ENCODE measurements at regions not wholly inside any gene's neighbourhood (a gene's known extent, or its start where the extent isn't known, plus 50 kb on each side); places are given as distances from the start of the nearest gene placed in this dataset.
"Not testable (repeated sequence)": the region's sequence is repeated elsewhere in the genome, so short reads cannot be mapped to it uniquely, and the experiment has no call there.

DNA sequence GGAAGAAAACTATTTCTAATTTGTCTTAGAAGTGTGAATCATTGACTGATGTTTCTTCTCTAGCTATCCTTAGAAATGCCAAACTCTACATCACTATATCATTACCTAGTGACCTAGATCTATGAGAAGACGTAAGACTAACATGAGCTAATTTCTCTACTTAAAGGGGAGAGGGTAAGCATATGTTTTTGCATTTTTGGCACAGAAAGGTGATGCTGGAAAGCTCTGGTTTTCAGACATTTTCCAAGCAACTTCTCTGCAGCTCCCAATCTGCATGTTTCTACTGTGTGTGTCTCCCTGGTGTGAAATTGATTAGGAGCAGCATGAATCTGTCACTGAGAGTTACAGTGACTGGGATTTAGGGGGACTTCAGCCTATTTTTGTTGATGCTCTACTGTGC lies 235.2 kb upstream of the LINC00305 start:
- no peak for DNase-seq

DNA sequence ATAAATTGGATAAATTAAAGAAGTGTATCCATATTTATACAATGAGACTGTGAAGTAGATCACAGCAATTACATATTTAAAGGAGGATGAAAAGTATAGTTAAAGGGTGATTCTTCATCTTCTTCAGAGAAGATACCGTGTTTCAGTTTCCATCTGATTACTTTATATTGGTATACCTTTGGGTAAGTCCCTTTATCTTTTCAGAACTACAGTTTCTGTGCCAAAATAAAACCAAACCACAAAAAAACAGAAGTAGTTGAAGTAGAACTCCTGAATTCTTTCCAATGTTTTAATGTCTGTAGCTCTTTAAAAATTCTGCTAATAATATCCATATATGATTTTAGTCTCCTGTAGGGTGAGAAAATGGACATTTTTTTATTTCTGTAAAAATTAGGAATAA lies 231.2 kb upstream of the LINC00305 start:
- DNase-seq, result no peak

DNA sequence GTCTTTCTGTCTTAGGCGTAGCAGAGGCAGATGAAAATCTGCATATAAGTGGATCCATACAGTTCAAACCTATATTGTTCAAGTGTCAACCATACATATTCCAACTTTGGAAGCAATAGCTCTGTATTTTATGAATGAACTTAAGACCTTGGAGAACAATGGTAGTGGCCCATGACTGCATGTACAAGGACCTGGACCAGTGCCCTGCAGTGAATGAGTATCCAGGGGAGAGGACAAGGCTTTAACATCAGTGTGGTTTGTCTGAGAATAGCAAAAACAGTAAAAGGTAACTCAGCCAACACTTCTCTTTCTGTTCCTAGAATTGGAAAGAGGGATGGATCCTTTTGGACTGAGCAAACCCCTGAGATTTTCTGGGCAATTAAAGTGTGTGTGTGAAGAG lies 230.8 kb upstream of the LINC00305 start:
- DNase-seq, result no peak

DNA sequence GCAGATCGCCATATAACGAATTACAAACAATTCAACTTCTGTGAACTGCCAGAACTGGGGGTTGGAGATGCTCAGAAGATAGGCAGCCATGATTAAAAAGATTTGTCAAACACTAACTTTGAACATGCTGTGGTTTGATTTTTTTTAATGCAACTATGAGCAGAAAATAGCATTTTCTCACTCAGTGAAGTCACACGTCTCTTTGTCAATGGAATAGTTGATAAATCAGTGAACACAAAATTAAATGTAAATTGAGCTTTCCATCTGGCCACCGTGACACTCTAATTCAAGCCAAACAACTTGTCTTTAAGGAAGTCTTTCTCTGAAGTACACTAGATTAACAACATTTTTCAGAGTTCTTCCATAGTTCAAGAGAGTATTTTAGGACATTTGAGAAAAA lies 228.6 kb upstream of the LINC00305 start:
- DNase-seq, result no peak

DNA sequence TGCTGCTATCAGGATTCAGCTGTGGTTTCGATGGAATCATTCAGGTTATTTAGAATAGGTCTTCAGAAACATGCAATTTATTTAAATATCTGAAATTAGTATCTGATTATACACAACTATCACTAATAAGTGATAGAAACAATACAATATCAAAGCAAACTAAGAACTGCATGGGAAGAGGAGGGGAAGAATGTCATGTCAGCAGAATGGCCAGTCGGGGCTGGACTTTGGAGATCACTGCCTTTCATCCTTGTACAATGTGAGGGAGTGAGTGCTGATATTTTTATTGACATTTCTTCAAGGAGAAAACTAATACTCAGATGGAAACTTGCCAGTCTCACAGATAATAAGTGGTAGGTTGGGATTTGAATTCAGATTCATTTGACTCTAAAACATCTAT lies 224.0 kb upstream of the LINC00305 start:
- DNase-seq, result no peak

DNA sequence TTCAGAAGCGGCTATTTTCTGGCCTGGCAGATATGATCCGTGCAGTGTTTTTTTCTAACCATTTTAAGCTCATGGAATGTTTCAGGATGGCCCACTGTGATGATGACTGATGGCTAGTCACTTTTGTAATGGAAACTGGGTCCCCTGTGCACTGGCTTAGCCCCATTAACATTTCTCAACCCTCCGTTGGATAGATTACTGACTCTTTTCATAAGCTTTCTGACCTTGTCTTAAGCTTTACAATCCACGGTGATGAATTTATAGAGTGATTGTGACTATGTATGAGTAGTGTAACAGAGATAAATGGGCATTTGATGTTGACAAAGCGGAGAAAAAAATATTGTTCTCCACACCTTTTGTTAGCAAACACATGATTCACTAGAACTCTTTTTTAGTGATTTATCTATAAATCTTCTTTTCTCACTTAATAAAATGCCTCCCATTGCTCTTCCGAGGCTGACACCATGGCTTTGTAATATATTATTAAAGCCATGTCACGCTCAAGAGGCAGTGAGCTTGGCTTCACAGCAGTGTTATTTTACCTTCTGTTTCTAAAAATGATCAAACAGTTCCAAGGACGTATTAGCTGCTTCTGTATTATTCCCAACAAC lies 221.0 kb upstream of the LINC00305 start:
- not testable (repeated sequence) for DNase-seq

DNA sequence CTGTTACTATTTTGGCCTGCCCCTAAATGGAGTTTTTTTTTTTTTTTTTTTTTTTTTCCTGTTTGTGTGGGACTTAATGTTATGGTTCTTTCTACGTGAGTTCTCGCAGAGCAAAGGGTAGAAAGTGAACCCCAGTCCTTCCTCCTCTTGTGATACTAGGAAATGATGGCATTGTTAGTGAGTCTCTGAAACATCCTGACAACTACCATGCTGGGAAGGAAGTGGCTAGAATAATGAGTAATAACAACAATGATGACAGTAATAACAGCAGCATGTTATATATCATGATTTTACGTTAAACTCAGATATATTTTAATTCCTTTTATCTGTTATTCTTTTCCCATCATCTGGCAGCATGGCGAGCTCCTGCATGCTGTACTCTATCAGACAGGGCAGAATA lies 216.2 kb upstream of the LINC00305 start:
- no peak for DNase-seq

DNA sequence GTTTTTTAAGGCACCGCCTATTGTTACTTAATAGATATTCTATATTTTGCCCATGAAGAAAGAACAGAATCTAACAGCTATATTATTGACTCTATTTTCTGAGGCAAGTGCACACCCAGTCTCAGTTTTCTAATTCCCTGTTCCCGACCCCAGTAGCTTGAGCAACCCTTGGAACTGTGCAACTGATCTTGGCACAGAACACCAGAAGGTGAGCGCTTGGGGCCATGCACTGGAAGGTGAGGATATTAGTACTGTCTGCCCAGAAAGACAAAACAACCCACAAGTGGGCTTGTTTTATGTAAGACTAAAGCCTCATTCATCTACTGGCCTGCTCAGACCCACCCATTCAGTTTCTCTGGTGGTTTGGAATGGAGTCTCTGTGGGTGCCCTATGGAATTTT lies 188.8 kb upstream of the LINC00305 start:
- DNase-seq, result no peak

DNA sequence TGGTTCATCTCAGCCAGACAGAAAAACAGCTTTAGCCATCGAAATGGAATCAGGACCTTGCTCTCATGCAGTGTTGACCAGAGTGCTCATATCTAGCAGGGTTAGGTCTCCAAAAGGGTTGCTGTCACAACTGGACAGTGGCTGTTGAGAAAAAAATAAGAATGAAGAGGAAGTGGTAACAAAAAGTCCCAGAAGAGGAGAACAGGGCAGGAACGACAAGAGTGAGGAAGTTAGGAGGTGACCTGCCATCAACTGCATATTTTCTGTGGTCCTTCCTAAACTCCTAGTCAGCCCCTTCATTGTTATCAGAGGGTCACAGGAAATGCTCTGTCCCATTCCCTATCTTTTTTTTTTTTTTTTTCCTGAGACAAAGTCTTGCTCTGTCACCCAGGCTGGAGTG lies 188.1 kb upstream of the LINC00305 start:
- no peak for DNase-seq

DNA sequence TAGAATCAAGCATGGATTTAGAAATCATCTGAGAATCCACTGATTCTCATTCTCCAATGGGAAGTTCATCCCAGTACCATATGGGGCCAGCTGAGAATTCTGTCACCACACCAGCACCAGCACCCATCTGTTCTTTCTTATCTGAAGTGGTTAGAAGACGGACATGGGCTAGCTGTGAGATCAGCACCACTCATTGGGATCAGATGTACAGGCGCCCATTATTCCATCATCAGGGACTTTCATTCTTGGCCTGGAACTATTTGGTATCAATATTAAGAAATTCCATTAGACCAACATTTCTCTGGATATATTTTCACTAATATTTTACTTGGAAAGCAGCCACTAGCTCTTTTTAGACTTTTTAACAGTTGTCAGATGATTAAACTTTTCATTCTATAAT lies 185.9 kb upstream of the LINC00305 start:
- DNase-seq, result no peak

DNA sequence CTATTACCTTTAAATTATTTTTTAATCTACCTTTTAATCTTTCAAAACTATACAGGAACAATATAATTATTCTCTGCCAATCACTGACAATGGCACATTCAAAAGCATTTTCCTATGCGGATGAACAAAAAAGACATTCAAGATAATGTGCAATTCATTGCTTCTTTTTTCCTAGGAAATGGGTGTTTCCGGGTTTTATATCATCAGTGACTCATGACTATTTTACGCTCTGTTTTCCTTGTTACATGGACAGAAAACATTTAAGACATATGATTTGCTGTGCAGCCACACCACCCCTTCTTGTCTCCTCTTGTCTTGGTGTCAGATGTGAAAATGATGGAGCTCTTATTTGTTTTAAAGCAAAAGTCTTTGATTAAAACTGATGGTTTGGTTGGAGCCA lies 184.7 kb upstream of the LINC00305 start:
- no peak for DNase-seq

DNA sequence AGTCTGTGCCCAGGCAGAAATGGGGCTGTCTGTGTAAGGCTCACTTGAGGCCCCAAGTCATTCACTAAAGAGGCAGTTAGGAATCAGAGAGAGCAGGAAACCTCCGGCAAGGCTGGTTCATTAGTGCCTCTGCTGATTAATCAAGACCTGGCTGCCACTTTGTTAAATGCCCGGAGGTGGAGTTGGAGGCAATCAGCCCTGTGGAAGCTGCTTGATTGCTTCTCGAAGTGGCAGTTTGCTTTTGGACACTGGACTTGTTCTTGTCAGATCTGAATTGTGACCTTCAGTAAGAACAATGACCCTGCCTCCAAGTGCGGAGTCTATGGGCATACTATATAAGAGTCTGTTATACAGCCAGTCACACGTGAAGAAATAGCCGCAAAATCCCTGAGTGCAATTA lies 183.9 kb upstream of the LINC00305 start:
- DNase-seq, result no peak

DNA sequence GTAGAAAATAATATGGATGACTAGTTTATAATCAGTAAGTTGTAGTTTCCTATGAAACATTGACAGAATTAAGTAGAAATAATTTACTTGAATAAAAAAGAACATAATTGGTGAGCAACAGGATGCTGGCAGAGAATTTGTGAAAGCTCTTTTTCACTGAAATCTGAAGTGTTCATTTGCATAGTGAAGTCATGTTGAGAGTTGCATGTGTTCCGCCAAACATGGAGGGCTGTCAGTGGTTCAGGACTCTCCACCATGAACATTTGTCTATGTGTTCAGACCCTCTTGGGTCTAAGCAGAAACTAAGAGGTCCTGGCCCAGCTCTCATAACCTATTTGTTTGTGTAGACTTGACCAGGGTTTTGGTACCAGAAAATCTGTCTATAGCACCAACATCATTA lies 182.5 kb upstream of the LINC00305 start:
- DNase-seq, result no peak

DNA sequence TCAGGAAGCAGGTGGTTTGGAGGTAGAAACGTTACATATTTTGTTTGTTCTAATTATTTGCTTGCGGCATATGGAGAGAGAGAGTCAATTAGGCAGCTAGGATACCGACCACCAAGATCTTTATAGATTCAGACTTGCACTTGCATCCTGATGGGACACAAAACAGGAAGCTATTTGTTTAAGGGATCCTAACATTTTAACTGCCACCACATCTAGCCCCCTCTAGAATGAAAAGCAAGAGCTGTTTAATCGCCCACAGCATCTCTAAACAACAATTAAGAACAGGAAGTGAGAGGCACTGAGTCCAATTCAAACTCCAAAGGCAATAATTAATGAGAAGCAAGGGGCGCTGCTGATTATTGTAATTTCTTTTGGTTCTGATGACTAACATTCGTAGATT lies 182.0 kb upstream of the LINC00305 start:
- DNase-seq, result no peak

DNA sequence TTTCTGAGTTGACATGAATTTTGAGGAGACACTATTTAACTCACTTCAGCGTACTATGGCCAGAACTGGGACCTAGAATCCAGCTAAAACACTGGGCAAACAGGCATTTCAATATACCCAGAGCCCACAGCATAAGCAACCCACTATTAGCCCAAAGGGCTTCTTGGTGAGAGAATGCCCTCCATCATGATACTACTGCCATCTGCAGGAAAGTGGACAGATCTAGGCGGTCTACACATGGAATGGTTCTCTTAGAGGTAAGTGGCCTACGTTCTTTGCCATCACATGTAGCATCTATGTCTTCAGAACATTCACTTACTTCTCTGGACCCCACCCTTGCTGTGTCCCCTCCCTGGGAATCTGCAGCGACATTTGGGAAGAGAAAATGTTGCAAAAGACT lies 181.3 kb upstream of the LINC00305 start:
- peak in 1 of 2 experiments; percentile 37 for DNase-seq

DNA sequence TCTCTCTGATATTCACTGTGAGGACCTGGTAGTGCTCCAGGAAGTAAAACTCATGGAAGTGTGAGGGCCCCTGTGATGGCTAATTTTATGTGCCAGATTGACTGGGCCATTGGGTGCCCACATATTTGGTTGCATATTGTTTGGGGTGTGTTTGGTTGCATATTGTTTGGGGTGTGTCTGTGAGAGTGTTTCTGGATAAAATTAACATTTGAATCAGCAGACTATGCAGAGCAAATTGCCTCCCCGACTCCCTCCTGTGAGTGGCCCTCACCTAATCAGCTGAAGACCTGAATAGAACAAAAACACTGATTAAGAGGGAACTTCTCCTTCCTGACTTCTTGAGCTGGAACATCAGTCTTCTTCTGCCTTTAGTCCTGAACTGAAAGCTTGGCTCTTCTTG lies 173.3 kb upstream of the LINC00305 start:
- no peak for DNase-seq

DNA sequence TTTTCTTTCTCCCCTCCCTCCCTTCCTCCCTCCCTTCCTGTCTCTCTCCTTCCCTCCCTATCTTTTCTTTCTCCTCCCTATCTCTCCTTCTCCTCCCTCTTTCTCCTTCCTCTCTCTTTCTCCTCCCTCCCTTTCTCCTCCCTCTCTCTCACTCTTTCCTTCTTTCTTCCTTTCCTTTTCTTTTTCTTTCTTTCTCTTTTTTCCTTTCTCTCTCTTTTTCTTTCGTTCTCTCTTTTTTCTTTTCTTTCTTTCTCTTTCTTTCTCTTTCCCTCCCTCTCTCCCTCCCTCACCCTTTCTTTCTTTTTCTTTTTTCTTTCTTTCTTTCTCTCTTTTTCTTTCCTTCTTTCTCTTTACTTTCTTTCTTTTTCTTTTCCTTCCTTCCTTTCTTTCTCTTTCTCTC lies 169.7 kb upstream of the LINC00305 start:
- no peak for DNase-seq

DNA sequence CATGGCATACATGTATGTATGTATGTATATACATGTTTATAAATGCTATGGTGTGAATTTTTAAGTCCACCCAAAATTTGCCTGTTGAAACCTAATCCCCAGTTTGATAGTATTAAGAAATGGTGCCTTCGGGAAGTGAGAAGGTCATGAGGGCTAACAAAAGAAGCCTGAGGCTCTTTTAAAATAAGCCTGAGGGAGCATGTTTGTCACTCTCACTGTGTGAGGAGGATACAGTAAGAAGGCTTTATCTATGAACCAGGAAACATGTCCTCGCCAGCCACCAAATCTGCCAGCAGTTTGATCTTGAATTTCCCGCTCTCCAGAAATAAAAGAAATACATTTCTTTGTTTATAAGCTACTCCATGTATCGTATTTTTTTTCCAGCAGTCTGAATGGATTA lies 163.0 kb upstream of the LINC00305 start:
- no peak for DNase-seq

DNA sequence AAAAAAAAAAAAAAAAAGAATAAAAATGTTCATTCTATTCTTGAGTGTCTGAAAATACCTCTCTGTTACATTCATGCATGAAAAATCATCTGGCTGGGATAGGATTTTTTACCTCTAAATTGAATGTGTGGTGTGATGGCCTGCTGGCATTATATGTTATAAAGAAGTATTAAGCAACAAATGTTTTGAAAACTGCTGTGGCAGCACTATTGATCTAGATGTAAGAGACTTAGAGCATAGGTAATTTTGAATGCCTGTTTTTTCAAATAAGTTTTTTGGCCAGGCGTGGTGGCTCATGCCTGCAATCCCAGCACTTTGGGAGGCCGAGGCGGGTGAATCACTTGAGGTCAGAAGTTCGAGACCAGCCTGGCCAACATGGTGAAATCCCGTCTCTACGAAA lies 147.0 kb upstream of the LINC00305 start:
- no peak for DNase-seq

DNA sequence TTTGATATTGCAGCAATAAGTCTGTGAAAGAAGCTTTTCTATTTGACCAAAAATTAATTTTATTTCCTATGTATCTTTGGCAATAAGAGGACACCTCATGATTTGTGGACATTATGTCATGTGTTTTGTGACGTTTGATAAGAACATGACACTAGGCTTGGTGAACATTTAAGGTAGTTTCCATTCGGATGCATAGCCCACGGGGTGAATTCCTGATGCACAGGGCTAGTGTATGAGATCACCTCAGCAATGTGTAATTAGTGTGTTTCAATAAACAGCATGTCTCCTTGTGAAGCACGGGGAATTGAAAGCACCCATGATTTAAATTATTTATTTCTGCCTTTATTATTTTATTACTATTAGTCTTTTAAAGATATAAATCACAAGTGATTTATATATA lies 146.1 kb upstream of the LINC00305 start:
- DNase-seq, result no peak

DNA sequence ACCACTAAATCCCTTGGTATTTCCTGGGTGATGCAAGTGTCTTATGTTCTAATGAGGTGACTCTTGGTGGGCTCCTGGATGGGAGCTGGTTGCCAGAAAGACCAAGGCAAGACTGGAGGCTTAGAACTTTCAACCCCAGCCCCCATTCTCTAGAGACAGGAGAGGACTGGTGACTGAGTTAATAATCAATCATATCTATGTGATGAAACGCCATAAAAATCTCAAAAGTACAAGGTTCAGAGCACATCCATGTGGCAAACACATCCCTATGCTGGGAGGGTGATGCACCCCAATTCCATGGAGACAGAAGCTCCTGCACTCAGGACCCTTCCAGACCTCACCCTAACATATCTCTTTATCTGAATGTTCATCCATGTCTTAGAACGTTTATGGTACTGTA lies 139.5 kb upstream of the LINC00305 start:
- DNase-seq, result no peak

DNA sequence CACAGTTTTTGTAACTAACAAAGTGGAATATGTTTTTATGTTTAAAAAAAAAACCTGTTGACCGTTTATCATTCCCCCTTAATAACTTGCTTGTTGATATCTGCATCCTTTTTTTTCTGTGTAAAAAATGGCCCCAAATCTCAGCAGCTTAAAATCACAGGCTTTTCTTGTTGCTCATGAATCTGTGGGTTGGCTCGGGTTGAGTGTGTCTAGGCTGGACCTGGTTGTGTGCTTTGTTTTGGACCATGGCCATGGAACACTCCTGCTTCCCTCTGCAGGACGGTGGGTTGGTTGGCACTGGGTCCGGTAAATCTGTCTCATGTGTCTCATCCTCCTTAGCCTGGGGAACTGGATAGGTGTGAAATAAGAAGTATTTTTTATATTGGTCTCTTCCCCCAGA lies 139.0 kb upstream of the LINC00305 start:
- DNase-seq, result no peak

DNA sequence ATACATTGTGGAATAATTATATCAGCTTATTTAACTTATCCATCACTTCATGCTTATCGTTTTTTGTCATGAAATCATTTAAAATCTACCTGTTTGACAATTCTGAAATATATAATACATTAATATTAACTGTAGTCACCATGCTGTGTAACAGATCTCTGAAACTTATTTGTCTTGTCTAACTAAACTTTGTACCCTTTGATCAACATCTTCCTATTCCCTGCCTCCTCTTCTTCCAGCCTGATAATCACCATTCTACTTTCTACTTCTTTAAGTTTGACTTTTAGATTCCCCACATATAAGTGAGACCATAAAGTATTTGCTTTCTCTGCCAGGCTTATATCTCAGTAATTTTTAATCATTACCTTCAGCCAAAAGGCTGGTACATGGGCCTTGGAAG lies 134.2 kb upstream of the LINC00305 start:
- no peak for DNase-seq

DNA sequence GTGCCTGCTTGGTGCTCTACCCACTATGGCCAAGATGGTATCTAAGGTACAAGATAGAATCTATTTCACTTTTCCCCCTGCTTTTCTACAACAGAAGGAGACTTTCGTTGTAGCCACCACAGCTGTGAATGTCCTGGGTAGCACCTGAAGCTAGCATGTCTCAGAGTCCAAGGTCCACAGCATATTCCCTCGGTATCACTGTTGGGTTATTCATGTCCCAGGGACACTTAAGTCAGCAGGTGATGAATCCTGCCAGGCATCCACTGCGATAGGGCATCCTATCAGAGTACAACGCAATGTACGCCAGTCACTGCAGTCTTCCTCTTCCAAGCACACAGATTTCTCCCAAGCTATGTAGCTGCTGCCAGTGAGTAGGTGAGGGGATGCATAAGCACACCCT lies 129.1 kb upstream of the LINC00305 start:
- no peak for DNase-seq

DNA sequence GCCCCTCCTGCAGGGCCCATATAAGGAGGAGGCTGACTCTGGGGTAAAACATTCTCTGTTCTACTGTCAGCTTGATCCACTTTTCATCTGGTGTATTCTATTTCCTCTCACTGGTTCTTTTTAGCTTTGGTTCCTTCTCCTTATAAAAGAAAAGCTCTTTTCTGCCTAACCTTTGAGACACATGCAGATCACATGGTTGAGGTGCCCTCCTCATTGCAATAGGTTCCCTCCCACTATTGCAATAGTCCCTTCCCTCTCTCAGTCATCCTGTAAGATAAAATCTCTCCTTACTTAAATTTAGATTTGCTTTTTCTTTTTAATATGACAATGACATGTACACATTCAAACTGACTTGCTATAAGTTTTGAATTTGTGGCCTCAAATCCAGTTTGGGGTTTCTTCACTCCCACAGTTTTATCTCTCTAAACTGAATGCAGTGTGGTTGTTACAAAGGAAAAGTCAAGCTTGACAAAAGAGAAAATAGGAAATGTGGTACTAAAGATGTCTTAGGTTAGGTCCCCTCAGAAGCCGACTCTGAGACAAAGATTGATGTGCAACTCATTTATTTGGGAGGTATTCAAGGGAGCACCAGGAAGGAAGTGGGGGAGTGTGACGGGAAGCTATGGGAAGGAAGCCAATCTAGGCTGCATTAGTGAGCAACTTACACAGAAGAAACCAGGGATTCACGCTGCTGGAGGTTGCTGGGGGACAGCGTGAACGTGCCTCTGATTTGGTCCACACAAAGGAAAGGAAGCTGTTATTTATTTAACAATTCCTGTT lies 127.6 kb upstream of the LINC00305 start:
- DNase-seq, result no peak
